Activated CD4-positive, alpha-beta T cell treated with anti-CD3 and anti-CD28 coated beads, Interleukin-2, amount 50 U/mL, for 24 hours (primary cell): ENCODE measurements at regions not wholly inside any gene's neighbourhood (a gene's known extent, or its start where the extent isn't known, plus 50 kb on each side); places are given as distances from the start of the nearest gene placed in this dataset.
"Not testable (repeated sequence)": the region's sequence is repeated elsewhere in the genome, so short reads cannot be mapped to it uniquely, and the experiment has no call there.

ENCODE experiments used
- DNase-seq, 2 donors: peaks; one replicate each; pipeline ENCODE4 v3.0.0-alpha.2; 2020; ENCODE audit warnings: low read depth in 1 of 2, low spot score in 1 of 2

DNA sequence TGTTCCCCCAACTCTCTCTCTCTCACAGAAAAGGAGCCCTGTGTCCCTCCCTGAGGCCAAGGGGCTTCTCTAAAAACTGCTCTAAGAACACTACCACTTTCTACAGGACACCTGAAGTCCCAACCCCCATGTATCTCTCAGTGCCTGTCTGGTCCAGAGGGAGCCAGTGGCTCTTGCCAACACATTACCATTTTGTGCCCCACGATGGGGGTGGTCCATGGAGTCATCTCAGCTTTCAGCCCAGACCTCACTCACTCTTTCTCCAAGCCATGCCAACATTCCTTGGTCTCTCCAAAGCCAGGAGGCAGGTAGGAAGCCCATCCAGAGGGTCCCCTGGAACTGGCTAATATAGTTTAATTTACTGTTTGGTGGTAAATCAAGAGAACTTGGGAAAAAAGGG, 962.1 kb upstream of the DEFB115 start:
- DNase-seq: not testable (repeated sequence)

GRCh38 chr20:30295967-30296366, 961.5 kb upstream of the DEFB115 start:
- DNase-seq: not testable (repeated sequence)

DNA sequence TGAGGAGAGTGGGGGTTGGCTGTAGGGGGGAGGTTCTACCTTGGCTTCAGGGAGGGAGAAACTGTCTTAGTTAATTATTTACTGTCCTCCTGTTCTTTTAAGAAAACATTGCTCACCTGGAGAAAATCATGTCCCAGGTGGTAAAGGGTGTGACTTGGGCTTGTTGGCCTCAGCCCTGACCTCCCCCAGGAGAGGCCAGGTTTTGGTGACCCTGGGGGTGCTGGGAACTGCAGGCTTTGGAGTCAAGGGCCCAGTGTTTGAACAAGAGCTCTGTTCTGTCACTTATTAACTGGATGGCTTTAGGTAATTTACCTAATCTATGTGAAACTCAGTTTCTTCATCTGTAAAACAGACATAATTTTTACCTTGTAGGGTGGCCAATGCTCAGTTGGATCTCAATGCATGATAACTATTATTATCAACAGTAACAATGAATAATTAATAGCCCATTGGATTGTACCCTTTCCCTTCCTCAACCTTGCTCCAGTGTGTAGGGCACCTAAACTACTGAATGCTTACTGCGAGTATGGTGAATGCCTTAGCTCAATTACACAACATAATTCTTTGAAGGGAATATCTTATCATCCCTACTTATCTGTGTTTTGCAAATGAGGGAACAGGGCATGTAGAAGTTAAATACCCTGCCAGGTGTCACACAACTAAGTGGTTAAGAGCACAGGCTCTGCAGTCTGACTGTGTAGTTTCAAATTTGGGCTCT, 959.4 kb upstream of the DEFB115 start:
- not testable (repeated sequence) for DNase-seq

DNA sequence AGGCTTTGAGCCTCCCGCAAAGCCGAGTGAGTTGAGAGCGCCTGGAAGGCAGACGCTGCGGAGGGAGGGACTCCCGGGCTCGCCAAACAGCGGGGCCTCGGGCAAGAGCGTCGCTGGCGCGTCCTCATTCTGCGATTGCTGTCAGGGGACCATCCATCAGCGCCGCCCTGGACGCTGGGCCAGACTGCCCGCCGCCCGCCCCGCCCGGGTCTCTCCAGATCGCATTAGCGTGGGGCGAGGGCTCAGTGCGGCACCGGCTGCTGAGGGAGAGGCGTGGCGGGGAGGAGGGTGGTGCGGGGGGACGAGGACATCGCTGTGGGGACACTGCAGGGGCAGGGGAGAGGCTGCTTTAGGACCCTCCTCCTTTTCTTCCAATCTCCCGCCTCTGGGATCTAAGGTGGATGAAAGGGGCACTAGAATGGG, 957.2 kb upstream of the DEFB115 start:
- DNase-seq: not testable (repeated sequence)

DNA sequence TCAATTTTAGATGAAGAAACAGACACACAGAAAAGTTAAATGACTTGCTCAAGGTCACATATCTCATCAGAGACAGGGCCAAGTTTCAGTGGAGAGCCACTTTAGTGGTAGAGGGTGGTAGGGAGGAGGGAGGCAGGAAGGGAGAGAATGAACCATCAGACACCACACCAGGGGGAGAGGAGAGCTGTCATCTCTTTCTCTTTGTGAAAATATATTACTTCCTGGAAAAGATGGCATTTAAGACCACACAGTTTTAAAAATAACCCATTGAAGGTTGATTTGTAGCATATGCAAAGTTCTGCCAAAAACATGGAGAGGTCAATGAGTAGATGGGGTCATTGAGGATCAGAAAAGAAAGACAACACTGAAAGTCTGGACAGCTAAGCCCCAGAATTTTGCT, 954.7 kb upstream of the DEFB115 start:
- DNase-seq: not testable (repeated sequence)

GRCh38 chr20:30309938-30310337, 947.5 kb upstream of the DEFB115 start:
- not testable (repeated sequence) for DNase-seq

DNA sequence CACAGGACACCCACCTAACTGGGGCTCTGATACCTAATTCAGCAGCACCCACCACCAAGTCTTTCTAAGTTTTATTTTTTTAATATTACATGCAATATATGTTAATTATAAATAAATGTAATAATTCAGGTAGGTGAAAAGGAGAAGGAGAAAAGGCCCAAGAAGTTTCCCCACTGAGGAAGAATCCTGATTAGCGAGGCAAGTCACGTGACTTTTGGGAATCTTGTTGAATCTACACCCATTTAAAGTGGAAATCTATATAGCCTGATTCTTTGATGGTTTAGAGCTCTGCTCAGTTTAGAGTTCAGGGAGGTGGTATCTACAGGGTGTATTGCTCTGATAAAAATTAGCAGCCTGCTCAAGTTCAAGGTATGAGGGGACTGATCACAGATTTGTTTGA, 947.1 kb upstream of the DEFB115 start:
- not testable (repeated sequence) for DNase-seq

DNA sequence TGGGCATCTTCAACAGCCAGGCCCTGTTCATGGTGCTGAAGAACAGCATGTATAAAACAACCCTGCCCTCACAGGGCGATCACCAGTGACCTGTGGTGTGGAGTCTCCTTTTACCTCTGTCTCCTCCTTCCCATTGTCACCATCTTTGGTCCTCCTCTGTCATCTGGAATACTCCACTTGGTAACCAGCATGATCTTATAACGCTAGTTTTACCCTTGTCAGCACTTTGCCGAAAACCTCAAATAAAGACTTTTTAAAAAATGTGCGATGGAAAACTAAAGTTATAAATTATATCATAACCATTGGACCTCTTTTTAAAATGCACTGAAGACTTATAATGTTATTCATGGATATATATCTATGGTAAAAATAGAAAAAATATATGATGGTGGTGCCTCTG, 945.2 kb upstream of the DEFB115 start:
- DNase-seq: not testable (repeated sequence)

DNA sequence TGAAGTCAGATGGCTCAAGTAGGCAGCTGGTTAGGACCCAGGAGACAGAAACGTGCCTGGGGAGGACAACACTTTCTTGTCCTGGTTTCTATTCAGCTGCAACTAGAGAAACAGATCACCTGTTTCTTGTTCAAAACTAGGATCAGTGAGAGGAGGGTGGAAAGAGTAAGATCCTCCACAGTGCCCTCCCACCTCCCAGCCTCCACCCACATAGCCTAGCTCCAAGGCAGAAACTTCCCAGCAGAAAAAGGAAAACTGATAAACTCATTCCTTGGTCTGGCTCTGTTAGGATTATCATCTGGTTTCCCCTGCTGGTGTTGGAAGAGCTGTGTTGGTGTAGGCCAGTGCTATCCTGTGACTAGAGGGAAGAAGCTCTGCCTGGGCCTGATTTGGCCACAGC, 943.8 kb upstream of the DEFB115 start:
- not testable (repeated sequence) for DNase-seq

DNA sequence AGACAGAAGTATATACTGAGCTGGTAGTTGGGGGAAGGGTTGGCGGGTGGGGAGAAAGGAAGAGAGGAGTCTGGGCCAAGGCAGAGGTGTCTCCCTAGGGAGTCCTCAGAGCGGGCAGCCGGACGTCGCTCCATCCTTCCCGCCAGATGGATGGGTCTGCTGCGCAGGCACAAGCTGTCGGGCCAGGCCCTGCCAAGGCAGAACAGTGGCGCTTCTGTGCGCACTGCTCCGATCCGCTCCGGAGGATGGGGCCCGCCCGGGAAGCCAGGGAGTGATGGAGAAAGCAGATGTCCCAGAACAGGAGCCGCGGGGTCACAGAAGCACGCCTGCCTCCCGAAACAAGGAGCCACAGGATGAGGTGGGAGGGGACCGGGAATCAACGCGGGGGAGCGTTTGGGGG, 941.4 kb upstream of the DEFB115 start:
- not testable (repeated sequence) for DNase-seq

DNA sequence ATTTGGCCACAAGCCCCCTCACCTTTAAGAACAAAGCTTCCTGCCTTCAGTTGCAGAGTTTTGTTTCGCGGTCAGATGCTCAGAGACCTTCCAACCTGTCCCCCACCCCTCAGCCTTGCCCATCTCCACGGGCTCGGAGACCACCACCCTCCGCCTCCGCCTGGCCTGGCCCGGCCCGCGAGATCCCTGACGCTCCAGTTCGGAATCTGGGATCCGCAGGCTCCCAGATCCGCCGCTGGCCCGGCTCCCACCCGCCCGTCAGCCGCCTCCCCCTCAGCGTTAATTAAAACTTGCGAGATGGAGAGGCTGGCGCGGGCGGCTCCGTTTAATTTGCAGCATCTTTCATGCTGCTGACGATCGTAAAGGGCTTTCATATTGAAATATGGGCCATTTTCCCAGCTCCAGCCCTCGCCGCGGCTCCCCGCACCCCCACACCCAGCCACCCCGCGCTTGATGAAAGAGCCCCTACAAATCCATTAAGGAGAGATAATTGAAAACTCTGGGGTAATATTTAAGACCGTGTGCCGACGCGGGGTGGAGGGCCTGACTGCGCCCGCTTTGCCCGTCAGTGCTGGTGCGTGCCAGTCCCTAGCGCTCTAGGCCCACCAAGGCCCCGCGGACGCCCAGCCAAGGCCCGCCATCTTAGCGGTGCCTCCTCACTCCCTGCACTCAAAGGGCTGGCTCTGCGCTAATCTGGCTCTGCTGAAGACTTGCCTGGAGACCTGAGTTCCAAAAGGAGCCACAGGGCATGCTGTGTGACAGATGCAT, 940.7 kb upstream of the DEFB115 start:
- not testable (repeated sequence) for DNase-seq

DNA sequence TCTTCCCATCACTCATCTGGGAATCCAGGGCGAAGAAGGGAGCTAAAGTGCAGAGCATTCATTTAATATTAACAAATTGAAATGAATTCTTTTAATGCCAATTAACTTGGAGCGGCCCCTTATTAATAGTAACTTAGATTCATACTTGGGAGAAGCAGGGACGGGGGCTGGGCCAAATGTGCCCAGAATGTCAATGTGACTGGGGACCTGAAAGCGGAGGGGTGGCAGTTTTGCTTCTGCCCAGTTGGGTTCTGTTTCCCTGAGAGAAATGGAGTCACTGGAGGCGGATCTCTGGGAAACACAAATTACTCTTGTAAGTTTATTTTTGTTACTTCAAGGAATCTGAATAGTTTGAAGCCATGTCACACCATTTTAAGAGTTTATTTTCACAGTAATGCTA, 923.7 kb upstream of the DEFB115 start:
- not testable (repeated sequence) for DNase-seq

GRCh38 chr20:30337556-30337955, 919.9 kb upstream of the DEFB115 start:
- not testable (repeated sequence) for DNase-seq

GRCh38 chr20:30348932-30349331, 908.5 kb upstream of the DEFB115 start:
- DNase-seq: not testable (repeated sequence)

GRCh38 chr20:30356854-30357467, 900.5 kb upstream of the DEFB115 start:
- not testable (repeated sequence) for DNase-seq

GRCh38 chr20:30361756-30362155, 895.7 kb upstream of the DEFB115 start:
- not testable (repeated sequence) for DNase-seq

- not testable (repeated sequence) for DNase-seq
Measured at GRCh38 chr20:30376430-30376766, 881.1 kb upstream of the DEFB115 start.

DNA sequence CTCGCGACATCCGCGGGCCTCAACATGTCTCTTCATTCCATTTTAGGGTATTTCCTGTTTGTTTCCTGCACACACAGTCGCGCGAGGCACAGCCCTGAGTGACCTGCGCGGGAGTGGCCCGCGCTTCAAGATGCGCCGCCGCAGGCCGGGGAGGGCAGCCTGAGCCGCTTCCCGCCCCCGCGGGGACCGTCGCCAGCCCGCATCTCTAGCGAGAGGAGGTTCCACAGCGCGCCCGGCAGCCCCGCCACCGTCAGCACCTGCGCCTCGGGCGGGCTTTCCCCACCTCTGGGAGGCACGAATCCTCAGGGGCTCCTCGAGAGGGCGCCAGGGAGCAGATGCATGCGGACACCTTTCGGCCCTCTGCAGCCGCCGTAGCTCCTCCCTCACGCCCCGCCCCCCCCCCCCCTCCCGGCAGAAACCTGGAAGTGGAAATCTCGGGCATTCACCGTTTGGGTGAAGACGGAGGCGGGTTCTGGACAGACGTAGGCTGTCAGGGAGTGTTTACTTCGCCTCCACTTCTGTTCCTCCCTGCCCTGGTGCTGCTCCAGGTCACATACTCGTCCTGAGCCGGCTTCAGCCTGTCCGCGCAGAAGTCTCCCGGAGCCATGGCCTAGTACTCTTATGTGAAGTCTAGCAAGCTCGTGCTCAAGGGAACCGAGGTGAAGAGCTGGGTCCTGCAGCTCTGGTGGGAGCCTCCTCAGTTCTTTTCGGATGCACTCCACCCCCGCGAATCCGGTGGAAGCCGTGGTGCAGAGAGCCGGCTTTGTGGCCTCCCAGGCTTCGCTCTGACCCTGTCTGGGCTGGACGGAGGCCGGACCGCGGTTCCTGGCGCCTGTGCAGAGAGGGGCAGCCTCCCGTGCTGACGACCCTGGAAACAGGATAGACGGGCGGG, 880.5 kb upstream of the DEFB115 start:
- DNase-seq: peak; percentile 77 to 87

- DNase-seq: not testable (repeated sequence)
Measured at GRCh38 chr20:30378317-30378716, 879.1 kb upstream of the DEFB115 start.

GRCh38 chr20:30378721-30379120, 878.7 kb upstream of the DEFB115 start:
- not testable (repeated sequence) for DNase-seq

- DNase-seq: not testable (repeated sequence)
Measured at GRCh38 chr20:30384841-30385240, 872.6 kb upstream of the DEFB115 start.
